Mesothelial cell of epicardium (in vitro differentiated cells): ENCODE measurements at regions not wholly inside any gene's neighbourhood (a gene's known extent, or its start where the extent isn't known, plus 50 kb on each side); places are given as distances from the start of the nearest gene placed in this dataset.

Experiments
- DNase-seq, 2 experiments: peaks; one replicate each; pipeline ENCODE4 v3.0.0; 2021; ENCODE audit warnings: low spot score in 2 of 2; ENCODE audit not compliant: unreplicated experiment in 2 of 2
- H3K27ac Mint-ChIP-seq: 2 replicates; pipeline ENCODE4 v1.8.0; 2021; ENCODE audit warnings: mixed read lengths
- H3K27me3 Mint-ChIP-seq: 2 replicates; pipeline ENCODE4 v1.8.0; 2021; ENCODE audit warnings: low read depth, mixed read lengths
- H3K36me3 Mint-ChIP-seq: 2 replicates; pipeline ENCODE4 v1.8.0; 2021; ENCODE audit warnings: mixed read lengths
- H3K4me1 Mint-ChIP-seq: 2 replicates; pipeline ENCODE4 v1.8.0; 2021; ENCODE audit warnings: mixed read lengths
- H3K4me3 Mint-ChIP-seq: 2 replicates; pipeline ENCODE4 v1.8.0; 2021; ENCODE audit warnings: mild to moderate bottlenecking, moderate library complexity, mixed read lengths
- H3K9me3 Mint-ChIP-seq: 2 replicates; pipeline ENCODE4 v1.8.0; 2021; ENCODE audit warnings: mixed read lengths
- CTCF ChIP-seq: fragments of 200-600 bp; sonication (generic); IDR thresholded peaks from one replicate; pipeline ENCODE4 v1.5.0; 2021; ENCODE audit warnings: antibody characterized with exemption; ENCODE audit not compliant: unreplicated experiment

- no peak for DNase-seq
- Mint-ChIP-seq H3K36me3 (no peaks in the 10 kb centered on the region), H3K4me1 (peaks cover 22% of the 10 kb centered on the region), H3K9me3 (no peaks in the 10 kb centered on the region), H3K27ac (no peak overlapping the region), H3K4me3 (no peak overlapping the region), H3K27me3 (no peaks in the 10 kb centered on the region)
- no peak for TF ChIP-seq CTCF
These were observed 167.9 kb upstream of the TNFAIP3 start for GRCh38 chr6:137699031-137699683.

DNA sequence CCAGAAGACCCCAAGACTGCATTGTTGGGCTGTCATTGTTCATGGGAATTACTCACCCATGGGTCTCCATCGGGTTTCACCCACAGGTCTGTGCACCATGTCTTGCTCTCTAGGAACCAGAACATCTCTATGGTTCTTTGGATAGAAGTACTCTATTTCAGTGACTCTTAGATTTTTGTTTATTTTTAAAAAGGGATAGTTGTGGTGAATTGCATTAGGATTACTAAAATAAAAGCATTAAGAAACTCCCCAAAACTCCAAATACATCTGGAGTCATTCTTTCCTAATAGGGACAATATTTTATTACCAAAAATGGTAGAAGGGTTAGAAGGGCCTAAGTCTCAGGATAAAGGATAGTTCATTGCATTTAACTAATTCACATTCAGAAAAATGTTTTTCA is 166.9 kb upstream of the TNFAIP3 start:
- peaks cover 25% of the 10 kb centered on the region for H3K4me1 Mint-ChIP-seq
- H3K36me3 Mint-ChIP-seq, result no peaks in the 10 kb centered on the region
- H3K27me3 Mint-ChIP-seq, result no peaks in the 10 kb centered on the region
- H3K4me3 Mint-ChIP-seq, result no peak overlapping the region
- no peak overlapping the region for H3K27ac Mint-ChIP-seq
- DNase-seq, result no peak
- TF ChIP-seq CTCF, result no peak
- no peaks in the 10 kb centered on the region for H3K9me3 Mint-ChIP-seq

DNA sequence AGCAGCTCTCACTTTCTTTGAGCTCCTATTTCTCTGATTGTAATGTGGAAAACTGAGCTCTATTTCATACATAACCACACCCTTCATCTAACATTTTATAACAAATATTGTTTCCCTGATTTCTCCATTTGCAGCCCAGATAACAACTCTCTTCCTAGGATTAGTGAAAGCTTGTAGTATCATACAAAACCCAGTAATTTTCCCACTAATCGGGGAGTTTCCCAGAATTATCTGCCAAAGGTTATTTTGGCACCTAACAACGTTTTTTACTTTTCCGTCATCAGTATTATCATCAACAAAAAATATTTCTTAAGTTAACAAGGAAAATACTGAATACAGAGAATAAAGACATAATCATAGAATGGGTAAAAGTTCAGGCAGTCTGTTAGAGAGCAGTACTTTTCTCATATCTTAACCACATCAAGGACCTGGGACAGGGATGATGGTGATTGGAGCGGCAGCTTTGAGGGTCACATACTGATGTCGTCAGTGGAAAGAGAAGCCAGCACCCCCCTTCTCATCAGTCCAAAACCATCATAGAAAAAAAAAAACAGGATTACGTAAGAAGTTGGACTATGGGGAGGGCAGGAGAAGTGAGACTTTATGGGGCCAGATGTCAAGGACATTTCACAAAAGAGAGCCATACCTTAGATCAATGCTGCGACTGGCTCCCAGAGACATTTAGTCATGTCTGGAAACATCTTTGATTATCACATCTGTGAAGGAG is 166.1 kb upstream of the TNFAIP3 start:
- Mint-ChIP-seq H3K4me3 (no peak overlapping the region), H3K36me3 (no peaks in the 10 kb centered on the region), H3K27ac (peak overlapping the region; percentile 4), H3K4me1 (peaks cover 29% of the 10 kb centered on the region), H3K9me3 (no peaks in the 10 kb centered on the region), H3K27me3 (no peaks in the 10 kb centered on the region)
- no peak for TF ChIP-seq CTCF
- DNase-seq, result no peak

DNA sequence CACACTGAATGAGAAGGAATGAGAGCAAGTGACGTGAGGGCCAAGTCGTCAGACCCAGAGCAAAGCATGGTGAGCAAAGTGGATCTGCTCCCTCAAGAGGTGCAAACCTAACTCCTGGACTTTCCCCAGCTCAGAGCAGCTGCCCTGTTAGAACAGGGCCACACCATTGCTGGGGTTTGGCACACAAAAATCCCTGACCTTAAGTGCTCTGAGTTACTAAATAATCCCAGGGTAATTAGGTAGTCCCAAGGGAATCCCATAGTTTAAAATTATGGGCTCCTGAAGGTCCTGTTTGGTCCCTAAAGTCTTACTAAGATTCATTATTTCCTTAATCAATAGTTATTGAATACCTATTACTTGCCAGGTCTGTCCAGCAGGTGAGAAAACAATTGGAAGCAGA is 165.1 kb upstream of the TNFAIP3 start:
- no peak for DNase-seq
- no peaks in the 10 kb centered on the region for H3K36me3 Mint-ChIP-seq
- no peak overlapping the region for H3K27ac Mint-ChIP-seq
- no peak for TF ChIP-seq CTCF
- no peaks in the 10 kb centered on the region for H3K9me3 Mint-ChIP-seq
- H3K27me3 Mint-ChIP-seq, result peaks cover 5% of the 10 kb centered on the region
- H3K4me3 Mint-ChIP-seq, result no peak overlapping the region
- peaks cover 24% of the 10 kb centered on the region for H3K4me1 Mint-ChIP-seq

- H3K27ac Mint-ChIP-seq, result no peak overlapping the region
- no peaks in the 10 kb centered on the region for H3K9me3 Mint-ChIP-seq
- TF ChIP-seq CTCF, result no peak
- no peak overlapping the region for H3K4me3 Mint-ChIP-seq
- no peaks in the 10 kb centered on the region for H3K36me3 Mint-ChIP-seq
- peaks cover 18% of the 10 kb centered on the region for H3K4me1 Mint-ChIP-seq
- DNase-seq, result no peak
- peaks cover 5% of the 10 kb centered on the region for H3K27me3 Mint-ChIP-seq
These were observed 164.2 kb upstream of the TNFAIP3 start for GRCh38 chr6:137702791-137703424.
